Nephron progenitor cell (in vitro differentiated cells): ENCODE measurements at regions not wholly inside any gene's neighbourhood (a gene's known extent, or its start where the extent isn't known, plus 50 kb on each side); places are given as distances from the start of the nearest gene placed in this dataset.

Experiments used
- DNase-seq: peaks from one replicate; pipeline ENCODE4 v3.0.0; 2021
- H3K27ac Mint-ChIP-seq: 2 replicates; pipeline ENCODE4 v1.8.0; 2021; ENCODE audit warnings: mild to moderate bottlenecking, moderate library complexity, mixed read lengths
- H3K27me3 Mint-ChIP-seq: 2 replicates; pipeline ENCODE4 v1.8.0; 2021; ENCODE audit warnings: mild to moderate bottlenecking, low read depth, mixed read lengths; ENCODE audit not compliant: poor library complexity
- H3K36me3 Mint-ChIP-seq: 2 replicates; pipeline ENCODE4 v1.8.0; 2021; ENCODE audit warnings: low read depth, mixed read lengths
- H3K4me1 Mint-ChIP-seq: 2 replicates; pipeline ENCODE4 v1.8.0; 2021; ENCODE audit warnings: mixed read lengths
- H3K4me3 Mint-ChIP-seq: 2 replicates; pipeline ENCODE4 v1.8.0; 2021; ENCODE audit warnings: mild to moderate bottlenecking, moderate library complexity, mixed read lengths
- H3K9me3 Mint-ChIP-seq: 2 replicates; pipeline ENCODE4 v1.8.0; 2021; ENCODE audit warnings: mild to moderate bottlenecking, moderate library complexity, mixed read lengths
- CTCF ChIP-seq: fragments of 200-600 bp; sonication (generic); IDR thresholded peaks from 2 replicates; pipeline ENCODE4 v1.5.0; 2021; ENCODE audit warnings: antibody characterized with exemption

GRCh38 chr16:35296962-35297653, 1837.7 kb downstream of the TP53TG3F start:
- no peaks in the 10 kb centered on the region for H3K4me1 Mint-ChIP-seq
- no peaks in the 10 kb centered on the region for H3K27me3 Mint-ChIP-seq
- no peak overlapping the region for H3K27ac Mint-ChIP-seq
- no peaks in the 10 kb centered on the region for H3K36me3 Mint-ChIP-seq
- TF ChIP-seq CTCF, result no peak
- H3K4me3 Mint-ChIP-seq, result no peak overlapping the region
- H3K9me3 Mint-ChIP-seq, result peaks cover 80% of the 10 kb centered on the region
- no peak for DNase-seq

- TF ChIP-seq CTCF, result no peak
- Mint-ChIP-seq H3K4me1 (no peaks in the 10 kb centered on the region), H3K9me3 (peaks cover 77% of the 10 kb centered on the region)
Observed at GRCh38 chr16:35298460-35299243, 1839.2 kb downstream of the TP53TG3F start.

GRCh38 chr16:35302859-35303258, 1843.4 kb downstream of the TP53TG3F start:
- no peak overlapping the region for H3K27ac Mint-ChIP-seq
- H3K4me3 Mint-ChIP-seq, result no peak overlapping the region
- no peaks in the 10 kb centered on the region for H3K27me3 Mint-ChIP-seq
- no peaks in the 10 kb centered on the region for H3K4me1 Mint-ChIP-seq
- no peaks in the 10 kb centered on the region for H3K36me3 Mint-ChIP-seq
- peaks cover 84% of the 10 kb centered on the region for H3K9me3 Mint-ChIP-seq
- DNase-seq, result no peak
- TF ChIP-seq CTCF, result no peak

More at GRCh38 chr16:35298460-35299243, 1839.2 kb downstream of the TP53TG3F start:
- DNase-seq, result no peak
- H3K36me3 Mint-ChIP-seq, result no peaks in the 10 kb centered on the region
- no peak overlapping the region for H3K4me3 Mint-ChIP-seq
- H3K27ac Mint-ChIP-seq, result no peak overlapping the region
- H3K27me3 Mint-ChIP-seq, result no peaks in the 10 kb centered on the region

- H3K4me1 Mint-ChIP-seq, result no peaks in the 10 kb centered on the region
- H3K4me3 Mint-ChIP-seq, result no peak overlapping the region
- H3K36me3 Mint-ChIP-seq, result no peaks in the 10 kb centered on the region
- DNase-seq, result no peak
- TF ChIP-seq CTCF, result no peak
- H3K27ac Mint-ChIP-seq, result no peak overlapping the region
- no peaks in the 10 kb centered on the region for H3K27me3 Mint-ChIP-seq
- H3K9me3 Mint-ChIP-seq, result peaks cover 89% of the 10 kb centered on the region
Observed at GRCh38 chr16:35305476-35305875, 1846.1 kb downstream of the TP53TG3F start.

GRCh38 chr16:35306915-35307314, 1847.5 kb downstream of the TP53TG3F start:
- H3K9me3 Mint-ChIP-seq, result peaks cover 91% of the 10 kb centered on the region
- no peak overlapping the region for H3K4me3 Mint-ChIP-seq
- H3K27me3 Mint-ChIP-seq, result no peaks in the 10 kb centered on the region
- no peaks in the 10 kb centered on the region for H3K36me3 Mint-ChIP-seq
- no peak for DNase-seq
- H3K27ac Mint-ChIP-seq, result no peak overlapping the region
- no peaks in the 10 kb centered on the region for H3K4me1 Mint-ChIP-seq
- TF ChIP-seq CTCF, result no peak
